GM23338 (cell line): ENCODE measurements at regions not wholly inside any gene's neighbourhood (a gene's known extent, or its start where the extent isn't known, plus 50 kb on each side); places are given as distances from the start of the nearest gene placed in this dataset.

Experiments used
- ATAC-seq: fragments of 200-7000 bp; cut with Tn5 transposase; 3 replicates; pipeline ENCODE4 v1.9.1; 2020
- DNase-seq: peaks from one replicate; pipeline ENCODE4 v3.0.0-alpha.2; 2015; ENCODE audit warnings: low spot score
- H2AFZ ChIP-seq: fragments of 200-600 bp; sonication (generic); 2 replicates; pipeline ENCODE4 v1.8.0; 2016; ENCODE audit warnings: antibody characterized with exemption, mild to moderate bottlenecking, moderate library complexity
- H3F3A ChIP-seq: fragments of 200-600 bp; sonication (generic); replicated peaks from 2 replicates; pipeline ENCODE4 v1.8.0; 2017; ENCODE audit warnings: antibody characterized with exemption, mixed run types, low read depth
- H3K27ac ChIP-seq: fragments of 200-600 bp; sonication (generic); 2 replicates; pipeline ENCODE4 v1.6.1; 2016; ENCODE audit warnings: low read depth
- H3K27me3 ChIP-seq: fragments of 200-600 bp; sonication (generic); 2 replicates; pipeline ENCODE4 v1.8.0; 2016; ENCODE audit warnings: mild to moderate bottlenecking, mixed run types, moderate library complexity; ENCODE audit not compliant: insufficient read depth
- H3K36me3 ChIP-seq: fragments of 200-600 bp; sonication (generic); 2 replicates; pipeline ENCODE4 v1.8.0; 2016; ENCODE audit warnings: mild to moderate bottlenecking; ENCODE audit not compliant: insufficient read depth
- H3K4me1 ChIP-seq: fragments of 200-600 bp; sonication (generic); 2 replicates; pipeline ENCODE4 v1.8.0; 2016; ENCODE audit warnings: mild to moderate bottlenecking, moderate library complexity; ENCODE audit not compliant: insufficient read depth
- H3K4me2 ChIP-seq: fragments of 200-600 bp; sonication (generic); 2 replicates; pipeline ENCODE4 v1.7.1; 2017; ENCODE audit warnings: mixed run types
- H3K4me3 ChIP-seq: fragments of 200-600 bp; sonication (generic); 2 replicates; pipeline ENCODE4 v1.6.1; 2016; ENCODE audit warnings: mixed run types
- H3K79me2 ChIP-seq: fragments of 200-600 bp; sonication (generic); replicated peaks from 2 replicates; pipeline ENCODE4 v1.8.0; 2017; ENCODE audit warnings: mild to moderate bottlenecking; ENCODE audit not compliant: insufficient read depth
- H3K9me2 ChIP-seq: fragments of 200-600 bp; sonication (generic); 2 replicates; pipeline ENCODE4 v1.8.0; 2017; ENCODE audit not compliant: insufficient read depth
- H4K20me1 ChIP-seq: fragments of 200-600 bp; sonication (generic); replicated peaks from 2 replicates; pipeline ENCODE4 v1.8.0; 2017; ENCODE audit warnings: mild to moderate bottlenecking; ENCODE audit not compliant: insufficient read depth
- H3K27ac Mint-ChIP-seq: 2 replicates; pipeline ENCODE4 v1.8.0; 2020; ENCODE audit warnings: inconsistent platforms, mild to moderate bottlenecking, moderate library complexity, mixed read lengths
- H3K27me3 Mint-ChIP-seq: 3 replicates; pipeline ENCODE4 v1.8.0; 2022; ENCODE audit warnings: low read depth, mild to moderate bottlenecking, moderate library complexity, mixed read lengths, inconsistent platforms; ENCODE audit not compliant: insufficient read depth, poor library complexity
- H3K36me3 Mint-ChIP-seq: 3 replicates; pipeline ENCODE4 v1.8.0; 2021; ENCODE audit warnings: low read depth, mild to moderate bottlenecking, inconsistent platforms, moderate library complexity, mixed read lengths
- H3K4me1 Mint-ChIP-seq: 3 replicates; pipeline ENCODE4 v1.8.0; 2020; ENCODE audit warnings: mild to moderate bottlenecking, inconsistent platforms, mixed read lengths
- H3K4me3 Mint-ChIP-seq: 3 replicates; pipeline ENCODE4 v1.8.0; 2021; ENCODE audit warnings: moderate library complexity, mild to moderate bottlenecking, inconsistent platforms, mixed read lengths
- H3K9me3 Mint-ChIP-seq: 3 replicates; pipeline ENCODE4 v1.8.0; 2020; ENCODE audit warnings: moderate library complexity, mild to moderate bottlenecking, inconsistent platforms, mixed read lengths
- CREB1 ChIP-seq: fragments of 250-450 bp; sonication (Bioruptor Pico); IDR thresholded peaks from 2 replicates; pipeline ENCODE4 v1.5.0; 2020; ENCODE audit warnings: low read depth, mild to moderate bottlenecking, moderate library complexity
- EZH2 ChIP-seq: fragments of 200-600 bp; sonication (generic); IDR thresholded peaks from one replicate; pipeline ENCODE4 v1.8.0; 2017; ENCODE audit warnings: antibody characterized with exemption, mild to moderate bottlenecking, low read depth; ENCODE audit not compliant: unreplicated experiment
- EZH2phosphoT487 ChIP-seq: fragments of 200-600 bp; sonication (generic); IDR thresholded peaks from one replicate; pipeline ENCODE4 v1.8.1; 2018; ENCODE audit warnings: antibody characterized with exemption; ENCODE audit not compliant: unreplicated experiment
- JUNB ChIP-seq: IDR thresholded peaks from one replicate; pipeline ENCODE4 v1.6.1; 2016; ENCODE audit warnings: antibody characterized with exemption; ENCODE audit not compliant: unreplicated experiment
- POLR2AphosphoS5 ChIP-seq: IDR thresholded peaks from 2 replicates; pipeline ENCODE4 v1.6.1; 2016; ENCODE audit warnings: antibody characterized with exemption, low read depth
- REST ChIP-seq: IDR thresholded peaks from one replicate; pipeline ENCODE4 v1.6.1; 2018; ENCODE audit warnings: antibody characterized with exemption; ENCODE audit not compliant: unreplicated experiment
- STAT1 ChIP-seq: IDR thresholded peaks from one replicate; pipeline ENCODE4 v1.6.1; 2016; ENCODE audit warnings: antibody characterized with exemption; ENCODE audit not compliant: unreplicated experiment
- ZNF114 ChIP-seq: fragments of 250-450 bp; sonication (Bioruptor Pico); IDR thresholded peaks from 2 replicates; pipeline ENCODE4 v1.5.0; 2020; ENCODE audit warnings: mild to moderate bottlenecking, moderate library complexity
- ZNF331 ChIP-seq: fragments of 250-450 bp; sonication (Bioruptor Pico); IDR thresholded peaks from 2 replicates; pipeline ENCODE4 v1.5.0; 2020; ENCODE audit warnings: low read depth, mild to moderate bottlenecking, moderate library complexity
- TF ChIP-seq, protein P1 (sequence below), 2 experiments: fragments of 200-600 bp in 1 of 2; sonication (generic) in 1 of 2; conservative IDR thresholded peaks; 2 replicates each; pipeline versions ENCODE4 v1.5.1 to v1.6.1; 2016 to 2017; ENCODE audit warnings: antibody characterized with exemption in 2 of 2, low read depth in 2 of 2, mild to moderate bottlenecking in 2 of 2, moderate library complexity in 1 of 2
- TF ChIP-seq, protein P2 (sequence below): IDR thresholded peaks from 2 replicates; pipeline ENCODE4 v1.6.1; 2016; ENCODE audit warnings: antibody characterized with exemption
- TF ChIP-seq, protein P3 (sequence below): fragments of 250-450 bp; sonication (Bioruptor Pico); IDR thresholded peaks from 2 replicates; pipeline ENCODE4 v1.5.0; 2020; ENCODE audit warnings: mild to moderate bottlenecking, moderate library complexity

- no peak for TF ChIP-seq ZNF331 (CRISPR knock-in tag)
- no peak for TF ChIP-seq EZH2
- no peak for TF ChIP-seq EZH2phosphoT487
These were observed 174.6 kb upstream of the SPEF2 start (continued) for GRCh38 chr5:35442885-35443639.

GRCh38 chr5:35440409-35440808 lies 177.3 kb upstream of the SPEF2 start:
- Mint-ChIP-seq H3K27me3 (no peaks in the 10 kb centered on the region), H3K9me3 (no peaks in the 10 kb centered on the region), H3K36me3 (no peaks in the 10 kb centered on the region), H3K4me3 (no peak overlapping the region), H3K4me1 (no peaks in the 10 kb centered on the region), H3K27ac (no peak overlapping the region)
- 0 out of 2 replicates have a peak, but pooled peaks cover 3% of the 10 kb centered on the region for H3K4me1 ChIP-seq
- H3K79me2 ChIP-seq = no peaks in the 10 kb centered on the region
- no peaks in the 10 kb centered on the region for H3K36me3 ChIP-seq
- ATAC-seq = no peak
- no peaks in the 10 kb centered on the region for H3K27me3 ChIP-seq
- no peak overlapping the region for H3K4me3 ChIP-seq
- no peaks in the 10 kb centered on the region for H3F3A ChIP-seq
- DNase-seq = no peak
- no peak overlapping the region for H3K27ac ChIP-seq
- no peak overlapping the region for H3K4me2 ChIP-seq
- H2AFZ ChIP-seq = no peak overlapping the region
- H4K20me1 ChIP-seq = no peaks in the 10 kb centered on the region
- no peaks in the 10 kb centered on the region for H3K9me2 ChIP-seq
- TF ChIP-seq REST = no peak
- TF ChIP-seq ZNF331 (CRISPR knock-in tag) = no peak
- TF ChIP-seq EZH2 = no peak
- no peak for TF ChIP-seq POLR2AphosphoS5
- TF ChIP-seq ZNF114 (CRISPR knock-in tag) = no peak
- TF ChIP-seq, protein P1, sequence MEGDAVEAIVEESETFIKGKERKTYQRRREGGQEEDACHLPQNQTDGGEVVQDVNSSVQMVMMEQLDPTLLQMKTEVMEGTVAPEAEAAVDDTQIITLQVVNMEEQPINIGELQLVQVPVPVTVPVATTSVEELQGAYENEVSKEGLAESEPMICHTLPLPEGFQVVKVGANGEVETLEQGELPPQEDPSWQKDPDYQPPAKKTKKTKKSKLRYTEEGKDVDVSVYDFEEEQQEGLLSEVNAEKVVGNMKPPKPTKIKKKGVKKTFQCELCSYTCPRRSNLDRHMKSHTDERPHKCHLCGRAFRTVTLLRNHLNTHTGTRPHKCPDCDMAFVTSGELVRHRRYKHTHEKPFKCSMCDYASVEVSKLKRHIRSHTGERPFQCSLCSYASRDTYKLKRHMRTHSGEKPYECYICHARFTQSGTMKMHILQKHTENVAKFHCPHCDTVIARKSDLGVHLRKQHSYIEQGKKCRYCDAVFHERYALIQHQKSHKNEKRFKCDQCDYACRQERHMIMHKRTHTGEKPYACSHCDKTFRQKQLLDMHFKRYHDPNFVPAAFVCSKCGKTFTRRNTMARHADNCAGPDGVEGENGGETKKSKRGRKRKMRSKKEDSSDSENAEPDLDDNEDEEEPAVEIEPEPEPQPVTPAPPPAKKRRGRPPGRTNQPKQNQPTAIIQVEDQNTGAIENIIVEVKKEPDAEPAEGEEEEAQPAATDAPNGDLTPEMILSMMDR (conservative IDR thresholded peaks at IDR 0.05; ENCODE audit: low read depth in 2 of 2) = no peak
- no peak for TF ChIP-seq STAT1
- TF ChIP-seq, protein P2, sequence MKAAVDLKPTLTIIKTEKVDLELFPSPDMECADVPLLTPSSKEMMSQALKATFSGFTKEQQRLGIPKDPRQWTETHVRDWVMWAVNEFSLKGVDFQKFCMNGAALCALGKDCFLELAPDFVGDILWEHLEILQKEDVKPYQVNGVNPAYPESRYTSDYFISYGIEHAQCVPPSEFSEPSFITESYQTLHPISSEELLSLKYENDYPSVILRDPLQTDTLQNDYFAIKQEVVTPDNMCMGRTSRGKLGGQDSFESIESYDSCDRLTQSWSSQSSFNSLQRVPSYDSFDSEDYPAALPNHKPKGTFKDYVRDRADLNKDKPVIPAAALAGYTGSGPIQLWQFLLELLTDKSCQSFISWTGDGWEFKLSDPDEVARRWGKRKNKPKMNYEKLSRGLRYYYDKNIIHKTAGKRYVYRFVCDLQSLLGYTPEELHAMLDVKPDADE = no peak
- TF ChIP-seq, protein P3, sequence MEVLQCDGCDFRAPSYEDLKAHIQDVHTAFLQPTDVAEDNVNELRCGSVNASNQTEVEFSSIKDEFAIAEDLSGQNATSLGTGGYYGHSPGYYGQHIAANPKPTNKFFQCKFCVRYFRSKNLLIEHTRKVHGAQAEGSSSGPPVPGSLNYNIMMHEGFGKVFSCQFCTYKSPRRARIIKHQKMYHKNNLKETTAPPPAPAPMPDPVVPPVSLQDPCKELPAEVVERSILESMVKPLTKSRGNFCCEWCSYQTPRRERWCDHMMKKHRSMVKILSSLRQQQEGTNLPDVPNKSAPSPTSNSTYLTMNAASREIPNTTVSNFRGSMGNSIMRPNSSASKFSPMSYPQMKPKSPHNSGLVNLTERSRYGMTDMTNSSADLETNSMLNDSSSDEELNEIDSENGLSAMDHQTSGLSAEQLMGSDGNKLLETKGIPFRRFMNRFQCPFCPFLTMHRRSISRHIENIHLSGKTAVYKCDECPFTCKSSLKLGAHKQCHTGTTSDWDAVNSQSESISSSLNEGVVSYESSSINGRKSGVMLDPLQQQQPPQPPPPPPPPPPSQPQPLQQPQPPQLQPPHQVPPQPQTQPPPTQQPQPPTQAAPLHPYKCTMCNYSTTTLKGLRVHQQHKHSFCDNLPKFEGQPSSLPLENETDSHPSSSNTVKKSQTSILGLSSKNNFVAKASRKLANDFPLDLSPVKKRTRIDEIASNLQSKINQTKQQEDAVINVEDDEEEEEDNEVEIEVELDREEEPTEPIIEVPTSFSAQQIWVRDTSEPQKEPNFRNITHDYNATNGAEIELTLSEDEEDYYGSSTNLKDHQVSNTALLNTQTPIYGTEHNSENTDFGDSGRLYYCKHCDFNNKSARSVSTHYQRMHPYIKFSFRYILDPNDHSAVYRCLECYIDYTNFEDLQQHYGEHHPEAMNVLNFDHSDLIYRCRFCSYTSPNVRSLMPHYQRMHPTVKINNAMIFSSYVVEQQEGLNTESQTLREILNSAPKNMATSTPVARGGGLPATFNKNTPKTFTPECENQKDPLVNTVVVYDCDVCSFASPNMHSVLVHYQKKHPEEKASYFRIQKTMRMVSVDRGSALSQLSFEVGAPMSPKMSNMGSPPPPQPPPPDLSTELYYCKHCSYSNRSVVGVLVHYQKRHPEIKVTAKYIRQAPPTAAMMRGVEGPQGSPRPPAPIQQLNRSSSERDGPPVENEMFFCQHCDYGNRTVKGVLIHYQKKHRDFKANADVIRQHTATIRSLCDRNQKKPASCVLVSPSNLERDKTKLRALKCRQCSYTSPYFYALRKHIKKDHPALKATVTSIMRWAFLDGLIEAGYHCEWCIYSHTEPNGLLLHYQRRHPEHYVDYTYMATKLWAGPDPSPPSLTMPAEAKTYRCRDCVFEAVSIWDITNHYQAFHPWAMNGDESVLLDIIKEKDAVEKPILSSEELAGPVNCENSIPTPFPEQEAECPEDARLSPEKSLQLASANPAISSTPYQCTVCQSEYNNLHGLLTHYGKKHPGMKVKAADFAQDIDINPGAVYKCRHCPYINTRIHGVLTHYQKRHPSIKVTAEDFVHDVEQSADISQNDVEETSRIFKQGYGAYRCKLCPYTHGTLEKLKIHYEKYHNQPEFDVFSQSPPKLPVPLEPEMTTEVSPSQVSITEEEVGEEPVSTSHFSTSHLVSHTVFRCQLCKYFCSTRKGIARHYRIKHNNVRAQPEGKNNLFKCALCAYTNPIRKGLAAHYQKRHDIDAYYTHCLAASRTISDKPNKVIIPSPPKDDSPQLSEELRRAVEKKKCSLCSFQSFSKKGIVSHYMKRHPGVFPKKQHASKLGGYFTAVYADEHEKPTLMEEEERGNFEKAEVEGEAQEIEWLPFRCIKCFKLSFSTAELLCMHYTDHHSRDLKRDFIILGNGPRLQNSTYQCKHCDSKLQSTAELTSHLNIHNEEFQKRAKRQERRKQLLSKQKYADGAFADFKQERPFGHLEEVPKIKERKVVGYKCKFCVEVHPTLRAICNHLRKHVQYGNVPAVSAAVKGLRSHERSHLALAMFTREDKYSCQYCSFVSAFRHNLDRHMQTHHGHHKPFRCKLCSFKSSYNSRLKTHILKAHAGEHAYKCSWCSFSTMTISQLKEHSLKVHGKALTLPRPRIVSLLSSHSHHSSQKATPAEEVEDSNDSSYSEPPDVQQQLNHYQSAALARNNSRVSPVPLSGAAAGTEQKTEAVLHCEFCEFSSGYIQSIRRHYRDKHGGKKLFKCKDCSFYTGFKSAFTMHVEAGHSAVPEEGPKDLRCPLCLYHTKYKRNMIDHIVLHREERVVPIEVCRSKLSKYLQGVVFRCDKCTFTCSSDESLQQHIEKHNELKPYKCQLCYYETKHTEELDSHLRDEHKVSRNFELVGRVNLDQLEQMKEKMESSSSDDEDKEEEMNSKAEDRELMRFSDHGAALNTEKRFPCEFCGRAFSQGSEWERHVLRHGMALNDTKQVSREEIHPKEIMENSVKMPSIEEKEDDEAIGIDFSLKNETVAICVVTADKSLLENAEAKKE (CRISPR knock-in tag) = no peak
- no peak for TF ChIP-seq JUNB
- TF ChIP-seq CREB1 (CRISPR knock-in tag) = no peak
